ENCODE measurements at regions not wholly inside any gene's neighbourhood (a gene's known extent, or its start where the extent isn't known, plus 50 kb on each side); places are given as distances from the start of the nearest gene placed in this dataset.

GRCh38 chr1:191889623-191890003 is 268.6 kb upstream of the RGS18 start (continued):
- TF ChIP-seq ZNF687 (IDR thresholded peaks at IDR 0.05) (no peak), SMAD5 (IDR thresholded peaks at IDR 0.05; ENCODE audit: low read depth) (no peak), TCF12 (IDR thresholded peaks at IDR 0.05; ENCODE audit: low read depth, low read length) (no peak)

- Histone ChIP-seq H3K79me2 (ENCODE audit: control insufficient read depth, insufficient read depth, low read length) (no peaks in the 10 kb centered on the region), H3K36me3 (ENCODE audit: control insufficient read depth in 2 of 2, insufficient read depth in 2 of 2, low read length in 1 of 2) (no peaks in the 10 kb centered on the region), H3K4me3 (no peak overlapping the region), H3K9ac (ENCODE audit: control insufficient read depth, insufficient read depth, low read length) (no peak overlapping the region), H4K20me1 (ENCODE audit: control insufficient read depth, insufficient read depth) (no peaks in the 10 kb centered on the region), H3K4me1 (ENCODE audit: control insufficient read depth, insufficient read depth, low read length) (no peaks in the 10 kb centered on the region), H3K27ac (ENCODE audit: control insufficient read depth, insufficient read depth) (no peak overlapping the region), H2AFZ (ENCODE audit: control insufficient read depth, low read depth, low read length) (no peak overlapping the region), H3K4me2 (ENCODE audit: control insufficient read depth, insufficient read depth) (no peak overlapping the region), H3K9me3 (replicated peaks; ENCODE audit: control insufficient read depth, insufficient read depth, low read length) (no peaks in the 10 kb centered on the region), H3K27me3 (replicated peaks in 1 of 2; ENCODE audit: control insufficient read depth in 2 of 2, insufficient read depth in 2 of 2, low read length in 1 of 2) (no peaks in the 10 kb centered on the region)
- FAIRE-seq (no peak), ATAC-seq (no peak), DNase-seq (ENCODE audit: low read depth, low spot score) (no peak)
- ChIA-PET CTCF (interaction anchor here (0.7 kb wide), 1 partner anchor 1431 kb away, joined by 3 read pairs; no protein-coding TSS in a partner anchor), RAD21 (ENCODE audit: unreplicated experiment) (no interaction called here), SMC1A (ENCODE audit: uncharacterized antibody, unreplicated experiment) (interaction anchor here (1.0 kb wide), 1 partner anchor 8 kb away, joined by 4 read pairs; no protein-coding TSS in a partner anchor), POLR2A (interaction anchor here (0.6 to 0.7 kb wide), 2 partner anchors 10 to 1403 kb away, joined by 3 read pairs; no protein-coding TSS in a partner anchor)
- BruUV-seq (replicated peaks), result no TSS peak
- 60% methylated on average over 3 of the region's 3 CpGs for WGBS (ENCODE audit: insufficient coverage, insufficient replicate concordance, low lambda C conversion rate, missing lambda C conversion rate)
- no peak for TF ChIP-seq SP1 (IDR thresholded peaks at IDR 0.05; ENCODE audit: low read depth, low read length)
- TF ChIP-seq HDGF (IDR thresholded peaks at IDR 0.05), result no peak
- no peak for TF ChIP-seq ZNF217 (IDR thresholded peaks at IDR 0.05)
- no peak for TF ChIP-seq YBX1 (IDR thresholded peaks at IDR 0.05)
- no peak for TF ChIP-seq EP300 (IDR thresholded peaks at IDR 0.05; ENCODE audit: borderline replicate concordance in 1 of 2, control insufficient read depth in 1 of 2, low read depth in 2 of 2, low read length in 2 of 2)
- no peak for TF ChIP-seq FOXM1 (IDR thresholded peaks at IDR 0.05; ENCODE audit: low read depth, low read length)
- TF ChIP-seq JUNB (IDR thresholded peaks at IDR 0.05), result no peak
- no peak for TF ChIP-seq CEBPB (IDR thresholded peaks at IDR 0.05; ENCODE audit: borderline replicate concordance in 1 of 2, low read depth in 2 of 2, low read length in 2 of 2)
- no peak for TF ChIP-seq CHD4 (IDR thresholded peaks at IDR 0.05)
- TF ChIP-seq, protein P1, sequence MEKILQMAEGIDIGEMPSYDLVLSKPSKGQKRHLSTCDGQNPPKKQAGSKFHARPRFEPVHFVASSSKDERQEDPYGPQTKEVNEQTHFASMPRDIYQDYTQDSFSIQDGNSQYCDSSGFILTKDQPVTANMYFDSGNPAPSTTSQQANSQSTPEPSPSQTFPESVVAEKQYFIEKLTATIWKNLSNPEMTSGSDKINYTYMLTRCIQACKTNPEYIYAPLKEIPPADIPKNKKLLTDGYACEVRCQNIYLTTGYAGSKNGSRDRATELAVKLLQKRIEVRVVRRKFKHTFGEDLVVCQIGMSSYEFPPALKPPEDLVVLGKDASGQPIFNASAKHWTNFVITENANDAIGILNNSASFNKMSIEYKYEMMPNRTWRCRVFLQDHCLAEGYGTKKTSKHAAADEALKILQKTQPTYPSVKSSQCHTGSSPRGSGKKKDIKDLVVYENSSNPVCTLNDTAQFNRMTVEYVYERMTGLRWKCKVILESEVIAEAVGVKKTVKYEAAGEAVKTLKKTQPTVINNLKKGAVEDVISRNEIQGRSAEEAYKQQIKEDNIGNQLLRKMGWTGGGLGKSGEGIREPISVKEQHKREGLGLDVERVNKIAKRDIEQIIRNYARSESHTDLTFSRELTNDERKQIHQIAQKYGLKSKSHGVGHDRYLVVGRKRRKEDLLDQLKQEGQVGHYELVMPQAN (conservative IDR thresholded peaks at IDR 0.05), result no peak
- TF ChIP-seq ETV6 (conservative IDR thresholded peaks at IDR 0.05 in 1 of 2, IDR thresholded peaks at IDR 0.05 in 1 of 2; ENCODE audit: borderline replicate concordance in 1 of 2, low read depth in 1 of 2), result no peak
- TF ChIP-seq MEF2A (IDR thresholded peaks at IDR 0.05; ENCODE audit: insufficient read depth, low read depth, low read length), result no peak
- TF ChIP-seq ZNF274 (IDR thresholded peaks at IDR 0.05; ENCODE audit: insufficient read depth, insufficient read length), result no peak
- intact Hi-C loops (cut with micrococcal nuclease; ENCODE audit: unreplicated experiment), result loop anchor here (10.0 kb wide), 1 partner anchor 554 kb away; no protein-coding TSS in a partner anchor
- in situ Hi-C loops (cut with MboI), result no loop called here
Measured at GRCh38 chr1:191890433-191891088, 267.7 kb upstream of the RGS18 start.

Measured in GM12878 (cell line).